RWPE1 (cell line): ENCODE measurements at regions not wholly inside any gene's neighbourhood (a gene's known extent, or its start where the extent isn't known, plus 50 kb on each side); places are given as distances from the start of the nearest gene placed in this dataset.

ENCODE experiments used
- CTCF ChIA-PET: fragments of 350-600 bp; sonication (Branson Sonifier 250); formaldehyde crosslinking; extraction: SDS; loops from one replicate; lab custom pipeline; 2021; lab: Yijun Ruan, JAX
- POLR2A ChIA-PET: fragments of 400-600 bp; formaldehyde crosslinking; extraction: SDS; loops from one replicate; lab custom pipeline; 2020; ENCODE audit warnings: antibody characterized with exemption; ENCODE audit not compliant: low non-redundant PET; lab: Yijun Ruan, JAX
- DNase-seq: peaks from one replicate; pipeline ENCODE4 v3.0.0; 2012; ENCODE audit warnings: low spot score
- H3K27ac ChIP-seq: fragments of 450-650 bp; 2 replicates; pipeline ENCODE4 v1.5.1; 2017
- TF ChIP-seq, protein P1 (sequence below): fragments of 450-650 bp; conservative IDR thresholded peaks from 2 replicates; pipeline ENCODE4 v1.5.1; 2017; ENCODE audit warnings: low read depth, mild to moderate bottlenecking

- TF ChIP-seq, protein P1, sequence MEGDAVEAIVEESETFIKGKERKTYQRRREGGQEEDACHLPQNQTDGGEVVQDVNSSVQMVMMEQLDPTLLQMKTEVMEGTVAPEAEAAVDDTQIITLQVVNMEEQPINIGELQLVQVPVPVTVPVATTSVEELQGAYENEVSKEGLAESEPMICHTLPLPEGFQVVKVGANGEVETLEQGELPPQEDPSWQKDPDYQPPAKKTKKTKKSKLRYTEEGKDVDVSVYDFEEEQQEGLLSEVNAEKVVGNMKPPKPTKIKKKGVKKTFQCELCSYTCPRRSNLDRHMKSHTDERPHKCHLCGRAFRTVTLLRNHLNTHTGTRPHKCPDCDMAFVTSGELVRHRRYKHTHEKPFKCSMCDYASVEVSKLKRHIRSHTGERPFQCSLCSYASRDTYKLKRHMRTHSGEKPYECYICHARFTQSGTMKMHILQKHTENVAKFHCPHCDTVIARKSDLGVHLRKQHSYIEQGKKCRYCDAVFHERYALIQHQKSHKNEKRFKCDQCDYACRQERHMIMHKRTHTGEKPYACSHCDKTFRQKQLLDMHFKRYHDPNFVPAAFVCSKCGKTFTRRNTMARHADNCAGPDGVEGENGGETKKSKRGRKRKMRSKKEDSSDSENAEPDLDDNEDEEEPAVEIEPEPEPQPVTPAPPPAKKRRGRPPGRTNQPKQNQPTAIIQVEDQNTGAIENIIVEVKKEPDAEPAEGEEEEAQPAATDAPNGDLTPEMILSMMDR, result no peak
- H3K27ac ChIP-seq, result no peak overlapping the region
- CTCF ChIA-PET, result no interaction called here
- DNase-seq, result no peak
- POLR2A ChIA-PET, result no interaction called here
Measured at GRCh38 chr1:170376801-170377385, 155.1 kb upstream of the GORAB start.

- no peak for DNase-seq
- POLR2A ChIA-PET, result no interaction called here
- TF ChIP-seq, protein P1, result no peak
- H3K27ac ChIP-seq, result no peak overlapping the region
- CTCF ChIA-PET, result no interaction called here
Measured at GRCh38 chr1:170377440-170377839, 154.5 kb upstream of the GORAB start.

GRCh38 chr1:170377896-170378634, 153.9 kb upstream of the GORAB start:
- POLR2A ChIA-PET, result no interaction called here
- CTCF ChIA-PET, result no interaction called here
- no peak overlapping the region for H3K27ac ChIP-seq
- DNase-seq, result no peak
- TF ChIP-seq, protein P1, result no peak

GRCh38 chr1:170385750-170386149, 146.2 kb upstream of the GORAB start:
- TF ChIP-seq, protein P1, result no peak
- no peak overlapping the region for H3K27ac ChIP-seq
- ChIA-PET POLR2A (no interaction called here), CTCF (no interaction called here)
- no peak for DNase-seq

- CTCF ChIA-PET, result no interaction called here
- DNase-seq, result no peak
Measured at GRCh38 chr1:170388489-170388888, 143.5 kb upstream of the GORAB start.

DNA sequence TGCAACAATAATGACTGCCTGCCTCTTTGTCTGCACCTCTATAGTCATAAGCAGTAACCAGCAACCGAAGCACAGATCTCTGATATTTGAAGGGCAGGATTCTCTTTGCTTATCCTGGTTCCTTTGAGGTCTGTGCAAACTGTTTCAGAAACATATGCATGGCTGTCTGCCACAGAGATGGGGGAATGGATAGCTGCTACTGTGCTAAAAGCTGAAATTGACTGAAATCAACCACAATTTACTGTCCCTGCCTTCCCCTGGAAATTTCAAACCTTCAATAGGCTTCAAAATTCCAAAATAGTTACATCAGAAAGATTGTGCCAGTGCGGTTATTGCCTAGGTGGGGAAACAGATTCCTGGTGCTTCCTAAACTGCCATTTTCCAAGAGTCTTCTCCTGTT, 136.8 kb upstream of the GORAB start:
- no peak for DNase-seq

More at GRCh38 chr1:170388489-170388888, 143.5 kb upstream of the GORAB start:
- POLR2A ChIA-PET, result no interaction called here
- TF ChIP-seq, protein P1, result no peak
- H3K27ac ChIP-seq, result no peak overlapping the region

More for the DNA sequence above, 136.8 kb upstream of the GORAB start:
- ChIA-PET POLR2A (no interaction called here), CTCF (no interaction called here)
- no peak overlapping the region for H3K27ac ChIP-seq
- TF ChIP-seq, protein P1, result no peak
